GM12892 (cell line): ENCODE measurements at regions not wholly inside any gene's neighbourhood (a gene's known extent, or its start where the extent isn't known, plus 50 kb on each side); places are given as distances from the start of the nearest gene placed in this dataset.

Source experiments
- POLR2A ChIP-seq: IDR thresholded peaks from 2 replicates; pipeline ENCODE4 v1.6.1; 2011; ENCODE audit warnings: low read depth, low read length, control low read depth
- POLR2AphosphoS5 ChIP-seq: IDR thresholded peaks from 2 replicates; pipeline ENCODE4 v1.6.1; 2011; ENCODE audit warnings: low read depth, low read length, control low read depth
- TAF1 ChIP-seq: IDR thresholded peaks from 2 replicates; pipeline ENCODE4 v1.6.1; 2011; ENCODE audit warnings: low read depth, mild to moderate bottlenecking, control low read depth, low read length, borderline replicate concordance

DNA sequence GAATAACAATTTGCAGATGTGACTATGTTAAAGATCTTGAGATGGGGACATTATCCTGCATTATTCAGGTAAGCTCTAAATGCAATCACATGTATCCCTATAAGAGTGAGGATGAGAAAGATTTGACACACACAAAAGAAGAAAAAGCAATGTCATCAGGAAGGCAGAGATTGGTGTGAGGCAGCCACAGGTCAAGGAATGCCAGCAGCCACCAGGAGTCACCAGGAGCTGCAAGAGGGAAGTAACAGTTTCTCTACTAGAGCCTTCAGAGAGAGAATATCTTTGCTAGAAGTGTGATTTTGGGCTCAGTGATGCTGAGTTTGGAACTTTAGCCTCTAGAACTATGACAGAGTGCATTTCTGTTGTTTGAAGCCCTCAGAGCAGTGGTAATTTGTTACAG, 700.3 kb upstream of the SEMA3D start:
- TF ChIP-seq TAF1 (no peak), POLR2A (no peak), POLR2AphosphoS5 (no peak)
